Activated T-cell treated with anti-CD3 and anti-CD28 coated beads, Interleukin-2, amount 50 U/mL, for 24 hours (primary cell): ENCODE measurements at regions not wholly inside any gene's neighbourhood (a gene's known extent, or its start where the extent isn't known, plus 50 kb on each side); places are given as distances from the start of the nearest gene placed in this dataset.
"Not testable (repeated sequence)": the region's sequence is repeated elsewhere in the genome, so short reads cannot be mapped to it uniquely, and the experiment has no call there.

Experiments used
- DNase-seq: peaks from one replicate; pipeline ENCODE4 v3.0.0-alpha.2; 2020
- H3K27ac Mint-ChIP-seq: 2 replicates; pipeline ENCODE4 v1.8.0; 2020; ENCODE audit warnings: mild to moderate bottlenecking, mixed read lengths
- H3K27me3 Mint-ChIP-seq: 2 replicates; pipeline ENCODE4 v1.8.0; 2020; ENCODE audit warnings: mixed read lengths
- H3K36me3 Mint-ChIP-seq: 2 replicates; pipeline ENCODE4 v1.8.0; 2020; ENCODE audit warnings: low read depth, mixed read lengths
- H3K4me1 Mint-ChIP-seq: 2 replicates; pipeline ENCODE4 v1.8.0; 2020; ENCODE audit warnings: low read depth, mixed read lengths
- H3K4me3 Mint-ChIP-seq: 2 replicates; pipeline ENCODE4 v1.8.0; 2020; ENCODE audit warnings: mild to moderate bottlenecking, moderate library complexity, mixed read lengths
- H3K9me3 Mint-ChIP-seq: 2 replicates; pipeline ENCODE4 v1.8.0; 2020; ENCODE audit warnings: mixed read lengths

GRCh38 chr5:102628441-102629175 is 126.5 kb upstream of the PAM start:
- DNase-seq = no peak
- Mint-ChIP-seq H3K9me3 (peaks cover 11% of the 10 kb centered on the region), H3K36me3 (no peaks in the 10 kb centered on the region), H3K4me3 (no peak overlapping the region), H3K27ac (no peak overlapping the region), H3K27me3 (peaks cover 29% of the 10 kb centered on the region), H3K4me1 (no peaks in the 10 kb centered on the region)

- peaks cover 32% of the 10 kb centered on the region for H3K27me3 Mint-ChIP-seq
- peaks cover 18% of the 10 kb centered on the region for H3K9me3 Mint-ChIP-seq
- H3K4me1 Mint-ChIP-seq = no peaks in the 10 kb centered on the region
Observed at GRCh38 chr5:102629827-102630605, 125.1 kb upstream of the PAM start.

GRCh38 chr5:102635399-102635798 is 119.7 kb upstream of the PAM start:
- H3K27me3 Mint-ChIP-seq = peaks cover 14% of the 10 kb centered on the region
- not testable (repeated sequence) for H3K27ac Mint-ChIP-seq, H3K4me1 Mint-ChIP-seq, DNase-seq, H3K36me3 Mint-ChIP-seq, H3K4me3 Mint-ChIP-seq
- H3K9me3 Mint-ChIP-seq = peaks cover 18% of the 10 kb centered on the region

More at GRCh38 chr5:102629827-102630605, 125.1 kb upstream of the PAM start:
- DNase-seq = no peak
- H3K4me3 Mint-ChIP-seq = no peak overlapping the region
- no peak overlapping the region for H3K27ac Mint-ChIP-seq
- H3K36me3 Mint-ChIP-seq = no peaks in the 10 kb centered on the region

GRCh38 chr5:102638316-102638715 is 116.8 kb upstream of the PAM start:
- Mint-ChIP-seq H3K27ac (no peak overlapping the region), H3K4me3 (no peak overlapping the region), H3K4me1 (no peaks in the 10 kb centered on the region), H3K36me3 (no peaks in the 10 kb centered on the region), H3K9me3 (peaks cover 15% of the 10 kb centered on the region), H3K27me3 (peaks cover 9% of the 10 kb centered on the region)
- DNase-seq = no peak

- H3K27me3 Mint-ChIP-seq = peaks cover 9% of the 10 kb centered on the region
- no peaks in the 10 kb centered on the region for H3K36me3 Mint-ChIP-seq
- H3K9me3 Mint-ChIP-seq = peaks cover 10% of the 10 kb centered on the region
- DNase-seq = no peak
- no peaks in the 10 kb centered on the region for H3K4me1 Mint-ChIP-seq
- H3K4me3 Mint-ChIP-seq = no peak overlapping the region
- H3K27ac Mint-ChIP-seq = no peak overlapping the region
Observed at GRCh38 chr5:102638912-102639652, 116.0 kb upstream of the PAM start.

- Mint-ChIP-seq H3K4me1 (no peaks in the 10 kb centered on the region), H3K36me3 (no peaks in the 10 kb centered on the region), H3K27ac (no peak overlapping the region), H3K9me3 (peaks cover 6% of the 10 kb centered on the region), H3K27me3 (peaks cover 12% of the 10 kb centered on the region), H3K4me3 (no peak overlapping the region)
- no peak for DNase-seq
Observed at GRCh38 chr5:102649731-102650130, 105.4 kb upstream of the PAM start.

- Mint-ChIP-seq H3K36me3 (no peaks in the 10 kb centered on the region), H3K4me1 (no peaks in the 10 kb centered on the region), H3K27ac (no peak overlapping the region), H3K9me3 (peaks cover 6% of the 10 kb centered on the region), H3K27me3 (peaks cover 12% of the 10 kb centered on the region), H3K4me3 (no peak overlapping the region)
- no peak for DNase-seq
Observed at GRCh38 chr5:102651466-102651865, 103.6 kb upstream of the PAM start.

GRCh38 chr5:102654559-102655349 is 100.4 kb upstream of the PAM start:
- no peak for DNase-seq
- H3K36me3 Mint-ChIP-seq = no peaks in the 10 kb centered on the region
- no peak overlapping the region for H3K27ac Mint-ChIP-seq
- H3K4me1 Mint-ChIP-seq = no peaks in the 10 kb centered on the region
- H3K27me3 Mint-ChIP-seq = peaks cover 20% of the 10 kb centered on the region
- no peak overlapping the region for H3K4me3 Mint-ChIP-seq
- no peaks in the 10 kb centered on the region for H3K9me3 Mint-ChIP-seq

- Mint-ChIP-seq H3K27ac (no peak overlapping the region), H3K27me3 (peaks cover 12% of the 10 kb centered on the region), H3K4me3 (no peak overlapping the region), H3K36me3 (no peaks in the 10 kb centered on the region), H3K4me1 (no peaks in the 10 kb centered on the region), H3K9me3 (no peaks in the 10 kb centered on the region)
- DNase-seq = no peak
Observed at GRCh38 chr5:102659151-102659550, 96.0 kb upstream of the PAM start.

GRCh38 chr5:102660111-102660510 is 95.0 kb upstream of the PAM start:
- Mint-ChIP-seq H3K9me3 (no peaks in the 10 kb centered on the region), H3K27me3 (peaks cover 12% of the 10 kb centered on the region), H3K4me3 (no peak overlapping the region)

GRCh38 chr5:102663749-102664530 is 91.2 kb upstream of the PAM start:
- no peaks in the 10 kb centered on the region for H3K9me3 Mint-ChIP-seq
- DNase-seq = no peak
- no peak overlapping the region for H3K27ac Mint-ChIP-seq
- H3K4me3 Mint-ChIP-seq = no peak overlapping the region
- no peaks in the 10 kb centered on the region for H3K4me1 Mint-ChIP-seq
- H3K27me3 Mint-ChIP-seq = peaks cover 13% of the 10 kb centered on the region
- H3K36me3 Mint-ChIP-seq = no peaks in the 10 kb centered on the region

More at GRCh38 chr5:102660111-102660510, 95.0 kb upstream of the PAM start:
- no peak overlapping the region for H3K27ac Mint-ChIP-seq
- DNase-seq = no peak
- H3K4me1 Mint-ChIP-seq = no peaks in the 10 kb centered on the region
- no peaks in the 10 kb centered on the region for H3K36me3 Mint-ChIP-seq

- H3K27me3 Mint-ChIP-seq = peaks cover 17% of the 10 kb centered on the region
- H3K4me1 Mint-ChIP-seq = no peaks in the 10 kb centered on the region
- DNase-seq = no peak
- no peak overlapping the region for H3K27ac Mint-ChIP-seq
- H3K4me3 Mint-ChIP-seq = no peak overlapping the region
- H3K36me3 Mint-ChIP-seq = no peaks in the 10 kb centered on the region
- no peaks in the 10 kb centered on the region for H3K9me3 Mint-ChIP-seq
Observed at GRCh38 chr5:102664616-102665335, 90.3 kb upstream of the PAM start.
